HG03378 (cell line): ENCODE measurements at regions not wholly inside any gene's neighbourhood (a gene's known extent, or its start where the extent isn't known, plus 50 kb on each side); places are given as distances from the start of the nearest gene placed in this dataset.

Source experiments
- ATAC-seq: cut with Tn5 transposase; IDR thresholded peaks from one replicate; pipeline ENCODE4 v1.9.1; 2021; ENCODE audit warnings: mild to moderate bottlenecking, moderate library complexity; ENCODE audit not compliant: unreplicated experiment

DNA sequence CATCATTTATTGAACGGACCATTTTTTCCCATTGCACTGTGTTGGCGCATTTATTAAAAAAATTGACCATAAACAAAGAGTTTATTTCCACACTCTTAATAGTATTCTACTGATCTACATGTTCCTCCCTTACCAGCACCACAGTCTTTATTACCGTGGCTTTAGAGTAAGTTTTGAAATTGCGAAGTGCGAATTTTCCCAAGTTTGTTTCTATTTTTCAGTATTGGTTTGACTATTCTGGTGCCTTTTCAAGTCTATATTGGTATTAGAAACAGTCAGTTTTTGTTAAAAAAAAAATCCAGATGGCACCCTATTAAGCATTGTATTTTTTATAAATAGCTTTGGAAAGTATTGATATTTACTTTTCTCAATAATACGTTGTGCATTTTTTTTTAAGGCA is 795.1 kb upstream of the HS6ST1 start:
- ATAC-seq = no peak

DNA sequence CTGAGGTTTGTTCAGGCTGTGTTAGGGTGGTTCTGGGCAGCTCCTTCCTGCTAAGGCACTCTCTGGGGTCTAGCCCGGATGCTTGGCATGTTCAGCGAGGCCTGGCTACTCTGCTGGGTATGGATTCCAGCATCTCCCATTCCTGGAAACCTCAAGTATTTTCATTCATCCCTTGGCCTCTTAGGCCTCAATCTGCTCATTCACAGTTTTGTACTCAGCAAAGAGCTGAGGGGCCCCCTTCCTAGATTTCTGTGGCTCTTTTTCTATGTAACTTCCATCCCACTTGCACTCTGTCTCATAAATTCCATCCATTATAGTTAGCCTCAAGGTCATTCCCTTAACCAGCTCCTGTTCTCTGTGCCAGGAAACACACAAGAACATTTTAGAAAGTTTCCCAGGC is 798.8 kb upstream of the HS6ST1 start:
- ATAC-seq = no peak

GRCh38 chr2:129118296-129118695 is 799.6 kb upstream of the HS6ST1 start:
- peak; percentile 50 for ATAC-seq

DNA sequence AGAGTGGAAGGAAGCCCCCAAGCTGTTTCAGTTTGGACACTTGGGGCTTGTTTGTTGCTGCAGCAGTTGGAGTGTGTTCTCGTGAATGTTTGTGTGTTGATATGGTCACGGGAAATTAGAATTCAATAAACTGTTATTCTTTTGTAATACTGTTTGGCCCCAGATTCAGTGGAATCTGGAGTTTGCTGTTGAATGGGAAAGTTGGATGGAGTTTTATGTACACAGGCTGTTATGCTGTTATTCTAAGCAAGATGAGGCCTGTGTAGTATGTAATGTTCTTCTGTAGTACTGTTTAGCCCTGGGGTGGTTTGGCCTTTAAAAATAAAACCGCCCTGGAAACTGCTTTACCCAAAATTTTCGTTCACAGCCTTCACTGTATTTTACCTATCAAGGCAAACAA is 810.4 kb upstream of the HS6ST1 start:
- ATAC-seq = no peak

DNA sequence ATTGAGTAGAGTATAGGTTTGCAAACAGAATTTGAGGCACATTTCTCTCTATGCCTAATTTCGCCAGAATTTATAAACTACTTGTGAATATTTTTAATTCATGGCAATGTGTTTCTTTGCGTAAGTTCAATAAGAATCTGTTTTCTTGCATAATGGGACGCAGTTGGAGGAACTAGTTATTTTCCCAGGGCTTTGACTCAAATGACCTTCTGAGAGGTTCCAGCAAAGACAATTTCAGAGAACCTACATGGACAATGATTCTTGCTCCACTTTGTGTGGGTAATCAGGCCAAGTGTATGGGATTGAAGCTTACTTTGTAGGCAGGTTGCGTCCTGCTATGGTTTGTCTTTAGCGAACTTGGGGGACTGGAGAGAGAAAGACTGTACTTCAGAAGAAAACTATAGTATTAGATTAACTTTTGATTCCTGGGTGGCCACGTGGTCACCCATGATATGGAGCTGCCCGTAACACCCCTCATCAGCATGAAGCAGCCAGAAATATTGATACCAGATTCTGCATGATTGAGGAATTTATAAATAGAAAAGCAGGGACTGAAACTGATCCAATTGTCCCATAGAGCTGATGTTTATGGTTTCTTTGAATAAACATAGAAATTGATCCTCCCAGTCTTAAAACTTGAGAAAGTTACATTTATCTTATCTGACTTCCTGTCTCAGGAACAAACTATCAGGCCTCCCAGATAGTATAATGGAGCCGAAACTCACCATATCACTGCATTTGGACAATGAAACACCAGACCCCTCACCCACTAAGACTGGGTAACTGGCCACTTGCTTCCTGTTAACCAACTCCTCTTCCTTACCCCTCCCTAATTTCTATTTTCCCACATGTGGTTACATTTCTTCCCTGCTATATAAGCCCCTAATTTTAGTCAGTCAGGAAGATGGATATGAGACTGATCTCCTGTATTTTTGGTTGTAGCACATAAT is 815.3 kb upstream of the HS6ST1 start:
- ATAC-seq = no peak

- ATAC-seq = no peak
Measured at GRCh38 chr2:129135017-129135416, 816.3 kb upstream of the HS6ST1 start.

- no peak for ATAC-seq
Measured at GRCh38 chr2:129139380-129139779, 820.7 kb upstream of the HS6ST1 start.

- no peak for ATAC-seq
Measured at GRCh38 chr2:129142465-129142864, 823.8 kb upstream of the HS6ST1 start.

DNA sequence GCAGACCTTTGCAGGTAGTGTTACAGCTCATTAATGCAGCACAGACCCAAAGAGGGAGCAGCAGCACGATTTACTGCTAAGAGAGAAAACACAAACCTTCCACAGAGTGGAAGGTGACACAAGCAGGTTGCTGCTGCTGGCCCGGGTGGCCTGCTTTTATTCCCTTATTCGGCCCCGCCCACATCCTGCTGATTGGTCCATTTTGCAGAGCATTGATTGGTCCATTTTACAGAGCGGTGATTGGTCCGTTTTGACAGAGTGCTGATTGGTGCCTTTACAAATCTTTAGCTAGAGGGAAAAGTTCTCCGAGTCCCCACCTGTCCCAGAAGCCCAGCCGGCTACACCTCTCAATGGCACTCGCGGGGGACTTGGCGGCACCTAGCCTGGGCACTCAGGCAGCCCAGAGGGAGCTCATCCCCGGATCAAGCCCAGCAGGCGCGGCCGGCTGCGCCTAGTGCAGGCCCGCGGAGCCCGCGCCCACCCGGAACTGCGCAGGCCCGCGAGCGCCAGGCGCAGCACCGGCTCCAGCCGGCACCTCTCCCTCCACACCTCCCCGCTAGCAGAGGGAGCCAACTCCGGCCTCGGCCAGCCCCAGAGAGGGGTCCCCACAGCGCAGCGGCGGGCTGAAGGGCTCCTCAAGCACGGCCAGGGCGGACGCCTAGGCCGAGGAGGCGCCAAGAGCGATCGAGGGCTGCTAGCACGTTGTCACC is 825.6 kb upstream of the HS6ST1 start:
- no peak for ATAC-seq

DNA sequence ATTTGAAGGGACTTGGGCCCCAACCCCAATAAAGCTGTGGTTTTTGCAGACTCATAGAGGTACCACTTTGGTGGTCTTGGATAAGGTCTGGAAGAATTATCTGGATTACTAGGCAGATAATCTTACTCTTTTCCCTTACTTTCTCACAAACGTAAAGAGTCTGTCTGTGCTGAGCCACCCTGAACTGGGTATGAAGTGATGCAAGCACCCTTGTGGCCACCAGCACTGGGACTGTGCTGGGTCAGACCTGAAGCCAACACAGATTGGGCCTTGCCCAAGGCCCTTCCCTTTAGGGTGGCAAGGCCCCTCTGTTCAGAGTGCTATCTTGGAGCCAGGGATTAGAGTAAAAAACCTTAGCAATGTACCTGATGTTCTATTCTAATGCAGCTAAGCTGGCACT is 827.0 kb upstream of the RAB6C start:
- no peak for ATAC-seq

- ATAC-seq = no peak
Measured at GRCh38 chr2:129160879-129161278, 818.6 kb upstream of the RAB6C start.

DNA sequence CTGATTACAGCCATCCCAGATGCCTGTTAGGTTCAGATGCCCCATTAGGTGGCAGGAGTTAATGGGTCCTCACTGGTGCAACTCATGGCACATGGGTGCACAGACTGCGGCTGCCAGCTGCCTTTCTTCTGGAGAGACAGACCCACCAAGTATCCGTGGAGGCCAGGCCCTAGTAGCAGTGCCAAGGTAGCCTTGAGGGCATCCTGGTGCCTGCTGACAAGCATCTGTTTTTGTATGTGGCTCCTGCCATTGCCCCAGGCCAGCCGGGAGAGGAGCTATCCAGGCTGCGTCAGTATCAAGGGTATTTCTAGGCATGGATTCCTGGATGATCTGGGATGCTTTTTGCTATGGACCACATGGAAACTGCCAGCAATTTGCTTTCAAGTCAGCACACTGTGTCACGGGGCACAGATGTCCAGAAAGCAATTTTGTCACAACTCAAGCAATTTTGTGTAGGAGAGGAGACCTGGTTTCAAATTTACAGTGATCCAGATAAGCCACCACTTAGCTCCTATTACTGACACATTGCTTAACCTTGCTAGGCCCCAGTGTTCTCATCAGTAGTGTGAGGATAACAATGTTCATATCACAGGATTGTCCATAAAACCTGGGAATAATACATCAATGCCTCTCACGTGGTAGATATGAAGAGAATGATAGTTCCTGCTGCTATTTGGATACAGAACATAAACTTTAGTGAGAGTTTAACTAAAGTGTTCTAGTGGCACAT is 815.1 kb upstream of the RAB6C start:
- ATAC-seq = no peak

DNA sequence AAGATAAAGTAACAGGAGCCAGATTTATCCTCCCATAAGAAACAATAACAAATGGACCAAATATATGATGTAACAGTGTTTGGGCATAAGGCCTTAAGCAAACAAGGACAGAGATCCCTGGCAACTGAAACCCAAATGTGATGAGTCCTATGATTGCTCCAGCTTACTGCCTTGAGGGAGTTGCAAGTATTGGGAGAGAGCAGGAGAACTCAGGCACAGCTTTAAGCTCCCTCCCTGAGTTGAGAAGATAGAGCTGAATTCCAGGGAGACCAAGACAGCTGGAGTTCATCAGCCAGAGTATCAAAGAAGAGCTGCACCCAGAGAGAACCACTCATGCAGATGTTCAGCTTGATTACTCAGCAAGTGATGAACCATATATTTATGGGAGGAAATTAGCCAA is 814.5 kb upstream of the RAB6C start:
- no peak for ATAC-seq

DNA sequence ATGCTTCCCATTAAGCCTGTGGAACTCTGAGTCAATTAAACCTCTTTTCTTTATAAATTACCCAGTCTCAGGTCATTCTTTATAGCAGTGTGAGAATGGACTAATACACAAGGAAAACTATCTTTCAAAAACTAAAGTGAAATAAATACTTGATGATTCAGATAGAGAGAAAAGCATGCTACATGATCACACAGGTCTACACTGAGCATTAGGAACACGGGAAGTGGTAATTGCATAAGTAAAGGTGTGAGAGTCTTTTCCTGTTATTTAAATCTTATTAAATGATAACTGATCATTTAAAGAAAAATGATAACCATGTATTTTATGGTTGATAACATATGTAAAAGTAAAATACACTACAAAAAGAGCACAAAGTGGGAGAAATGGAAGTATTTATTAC is 812.0 kb upstream of the RAB6C start:
- no peak for ATAC-seq

DNA sequence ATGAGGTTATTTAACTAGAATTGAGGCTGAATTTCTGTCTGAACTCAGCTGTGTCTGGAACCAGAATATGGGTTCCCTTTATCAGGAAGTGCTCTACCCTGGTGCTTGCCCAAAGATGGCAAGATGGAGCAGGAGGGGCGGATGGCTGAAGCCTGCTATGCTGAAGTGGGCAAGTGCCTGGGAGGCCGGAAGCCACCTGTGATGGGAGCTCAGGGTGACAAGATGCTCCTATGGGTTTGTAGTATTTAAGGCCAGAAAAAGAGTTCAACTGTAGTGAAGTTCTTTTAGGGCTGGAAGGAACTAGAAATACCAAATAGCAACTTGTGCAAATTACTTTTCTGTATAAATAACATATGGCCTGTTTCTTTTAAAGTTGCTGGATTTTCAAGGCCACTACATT is 808.9 kb upstream of the RAB6C start:
- no peak for ATAC-seq

- no peak for ATAC-seq
Measured at GRCh38 chr2:129174143-129174542, 805.3 kb upstream of the RAB6C start.

- no peak for ATAC-seq
Measured at GRCh38 chr2:129175051-129175450, 804.4 kb upstream of the RAB6C start.

DNA sequence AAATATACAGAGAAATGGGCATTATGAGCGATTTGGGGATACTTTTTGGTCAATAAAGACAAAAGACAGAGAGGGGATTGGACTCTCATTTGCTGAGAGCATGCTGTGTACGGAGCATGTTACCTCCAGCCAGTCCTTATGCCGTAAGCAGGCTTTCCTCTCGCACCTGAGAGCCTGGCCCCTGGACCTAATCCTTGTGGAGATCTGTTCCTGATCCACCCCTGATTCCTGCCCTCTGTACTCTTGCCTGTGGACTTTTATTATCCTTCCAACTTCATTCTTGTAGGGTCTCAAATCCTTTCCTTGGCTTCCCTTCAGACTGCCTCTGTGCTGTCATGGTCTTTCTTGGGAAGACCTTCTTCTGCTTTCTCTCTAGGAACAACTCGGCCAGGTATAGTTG is 803.1 kb upstream of the RAB6C start:
- ATAC-seq = no peak

DNA sequence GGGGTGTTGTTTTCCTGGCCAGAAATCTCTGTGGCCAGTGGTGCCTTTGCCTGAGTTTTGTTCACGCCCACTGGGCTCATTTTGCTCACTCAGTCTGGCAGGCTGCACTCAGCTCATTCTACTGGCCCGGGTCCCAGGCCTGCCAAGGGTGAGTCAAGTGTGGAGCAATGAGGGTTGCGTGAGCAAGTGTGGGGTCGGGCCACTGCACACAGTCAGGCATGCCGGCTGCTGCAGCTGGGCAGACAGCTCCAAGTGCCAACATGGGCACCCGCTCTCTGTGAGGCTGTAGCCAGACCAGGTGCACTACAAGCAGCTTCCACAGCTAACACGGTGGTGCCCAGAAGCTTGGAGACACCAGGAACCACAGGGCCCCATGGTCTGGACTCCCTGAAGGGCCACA is 801.1 kb upstream of the RAB6C start:
- no peak for ATAC-seq

- ATAC-seq = no peak
Measured at GRCh38 chr2:129179199-129179598, 800.3 kb upstream of the RAB6C start.

DNA sequence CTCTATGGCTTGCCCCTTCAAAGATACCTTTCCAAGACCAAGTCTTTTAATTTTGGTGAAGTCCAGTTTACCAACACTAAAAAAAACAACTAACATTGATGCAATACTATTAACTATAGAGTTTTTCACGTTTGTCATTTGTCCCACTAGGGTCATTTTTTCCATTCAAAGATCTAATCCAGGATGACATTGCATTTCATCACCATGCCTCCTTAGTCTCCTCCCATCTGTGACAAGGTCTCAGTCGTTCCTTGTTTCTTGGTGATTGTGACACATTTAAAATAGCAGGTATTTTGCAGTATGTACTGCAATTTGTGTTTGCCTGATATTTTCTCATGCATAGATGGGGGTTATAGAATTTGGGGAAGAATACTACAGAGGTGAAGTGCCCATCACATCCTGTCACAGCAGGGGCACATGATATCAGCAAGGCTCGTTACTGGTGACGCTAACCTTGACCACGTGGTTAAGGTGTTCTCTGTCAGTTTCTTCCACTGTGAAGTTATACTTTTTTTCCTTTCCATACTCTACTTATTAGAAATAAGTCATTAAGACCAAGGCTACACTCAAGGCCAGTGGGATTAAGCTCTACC is 799.2 kb upstream of the RAB6C start:
- no peak for ATAC-seq
